HFF-Myc (cell line): ENCODE measurements at regions not wholly inside any gene's neighbourhood (a gene's known extent, or its start where the extent isn't known, plus 50 kb on each side); places are given as distances from the start of the nearest gene placed in this dataset.

Source experiments
- DNase-seq: peaks from one replicate; pipeline ENCODE4 v3.0.0-alpha.2; 2011; ENCODE audit warnings: low read depth; ENCODE audit errors: extremely low read depth
- H3K4me3 ChIP-seq: replicated peaks from 2 replicates; pipeline ENCODE4 v1.5.1; 2011; ENCODE audit warnings: low read depth, mild to moderate bottlenecking, control low read depth, low read length
- TF ChIP-seq, protein P1 (sequence below): IDR thresholded peaks from 2 replicates; pipeline ENCODE4 v1.5.1; 2012; ENCODE audit warnings: mild to moderate bottlenecking, low read depth, low read length, control low read depth; ENCODE audit errors: missing control alignments

DNA sequence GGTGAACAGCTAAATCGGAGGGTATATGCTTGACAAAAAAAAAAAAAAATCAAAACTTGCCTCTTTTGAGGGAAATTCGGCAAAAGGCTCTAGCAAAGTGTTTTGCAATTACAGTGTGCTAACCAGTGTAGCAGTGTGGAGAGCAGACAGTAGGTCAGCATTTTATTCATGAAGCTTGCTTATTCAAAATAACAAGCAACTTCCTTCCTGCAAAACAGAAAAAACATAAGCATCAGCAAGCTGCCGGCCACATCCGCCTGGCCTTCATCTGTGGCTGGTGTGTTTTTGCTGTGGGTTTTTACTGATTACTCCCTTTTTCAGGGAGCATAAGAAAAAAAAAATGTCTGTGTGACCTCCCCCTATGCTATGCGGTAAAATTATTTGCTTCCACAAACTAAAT lies 434.1 kb downstream of the OCA2 start:
- DNase-seq, result no peak
- no peak overlapping the region for H3K4me3 ChIP-seq
- TF ChIP-seq, protein P1, sequence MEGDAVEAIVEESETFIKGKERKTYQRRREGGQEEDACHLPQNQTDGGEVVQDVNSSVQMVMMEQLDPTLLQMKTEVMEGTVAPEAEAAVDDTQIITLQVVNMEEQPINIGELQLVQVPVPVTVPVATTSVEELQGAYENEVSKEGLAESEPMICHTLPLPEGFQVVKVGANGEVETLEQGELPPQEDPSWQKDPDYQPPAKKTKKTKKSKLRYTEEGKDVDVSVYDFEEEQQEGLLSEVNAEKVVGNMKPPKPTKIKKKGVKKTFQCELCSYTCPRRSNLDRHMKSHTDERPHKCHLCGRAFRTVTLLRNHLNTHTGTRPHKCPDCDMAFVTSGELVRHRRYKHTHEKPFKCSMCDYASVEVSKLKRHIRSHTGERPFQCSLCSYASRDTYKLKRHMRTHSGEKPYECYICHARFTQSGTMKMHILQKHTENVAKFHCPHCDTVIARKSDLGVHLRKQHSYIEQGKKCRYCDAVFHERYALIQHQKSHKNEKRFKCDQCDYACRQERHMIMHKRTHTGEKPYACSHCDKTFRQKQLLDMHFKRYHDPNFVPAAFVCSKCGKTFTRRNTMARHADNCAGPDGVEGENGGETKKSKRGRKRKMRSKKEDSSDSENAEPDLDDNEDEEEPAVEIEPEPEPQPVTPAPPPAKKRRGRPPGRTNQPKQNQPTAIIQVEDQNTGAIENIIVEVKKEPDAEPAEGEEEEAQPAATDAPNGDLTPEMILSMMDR, result no peak

DNA sequence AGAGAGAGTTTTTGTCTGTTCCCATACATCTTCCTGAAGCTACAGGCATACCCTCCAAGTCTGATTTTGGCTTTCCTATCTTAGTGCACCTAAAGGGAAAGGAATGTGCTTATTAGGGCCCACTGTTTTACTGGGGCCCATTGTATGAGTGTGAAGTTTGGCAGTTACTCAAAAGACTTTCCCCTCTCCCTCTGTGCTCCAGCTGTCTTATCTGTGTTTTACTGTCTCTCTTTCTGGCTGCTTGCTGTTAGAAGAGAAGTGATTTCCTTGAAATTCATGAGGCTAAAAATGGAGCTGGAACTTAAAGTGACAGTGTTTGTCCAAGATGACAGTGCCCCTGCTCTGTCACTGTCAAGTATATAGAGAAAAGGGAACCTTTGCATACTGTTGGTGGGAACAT lies 436.2 kb downstream of the OCA2 start:
- DNase-seq, result no peak
- no peak overlapping the region for H3K4me3 ChIP-seq
- TF ChIP-seq, protein P1, result no peak

DNA sequence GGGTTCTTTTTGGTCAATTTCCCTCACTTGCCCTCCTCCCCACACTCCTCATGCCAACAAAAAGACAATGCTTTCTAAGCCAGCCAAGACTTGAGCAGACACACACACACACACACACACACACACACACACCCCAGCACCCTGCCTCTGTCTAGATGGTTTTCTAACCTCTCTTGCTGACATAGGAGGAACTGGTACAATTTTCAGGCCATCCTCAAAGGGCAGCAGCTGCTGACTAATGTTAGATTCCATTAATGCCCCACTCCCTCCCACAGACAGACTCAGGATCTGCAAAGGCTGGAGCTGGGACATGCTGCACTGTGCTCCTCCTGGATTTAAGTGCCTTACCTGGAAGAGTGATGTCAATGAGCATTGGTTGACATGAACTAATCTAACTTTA lies 438.4 kb downstream of the OCA2 start:
- no peak for DNase-seq
- TF ChIP-seq, protein P1, result no peak
- no peak overlapping the region for H3K4me3 ChIP-seq

DNA sequence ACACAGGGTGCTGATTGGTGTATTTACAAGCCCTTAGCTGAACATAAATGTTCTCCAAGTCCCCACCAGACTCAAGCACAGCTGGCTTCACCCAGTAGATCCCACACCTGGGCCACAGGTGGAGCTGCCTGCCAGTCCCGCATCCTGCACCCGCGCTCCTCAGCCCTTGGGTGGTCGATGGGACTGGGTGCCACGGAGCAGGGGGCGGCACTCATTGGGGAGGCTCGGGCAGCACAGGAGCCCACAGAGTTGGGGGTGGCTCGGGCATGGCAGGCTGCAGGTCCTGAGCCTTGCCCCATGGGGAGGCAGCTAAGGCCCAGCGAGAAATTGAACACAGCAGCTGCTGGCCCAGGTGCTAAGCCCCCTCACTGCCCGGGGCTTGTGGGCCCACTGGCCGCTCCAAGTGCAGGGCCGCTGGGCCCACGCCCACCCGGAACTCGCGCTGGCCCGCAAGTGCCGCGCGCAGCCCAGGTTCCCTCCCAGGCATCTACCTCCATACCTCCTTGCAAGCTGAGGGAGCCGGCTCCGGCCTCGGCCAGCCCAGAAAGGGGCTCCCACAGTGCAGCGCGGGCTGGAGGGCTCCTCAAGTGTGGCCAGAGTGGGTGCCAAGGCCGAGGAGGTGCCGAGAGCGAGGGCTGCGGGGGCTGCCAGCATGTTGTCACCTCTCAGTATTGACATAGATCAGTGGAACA lies 442.7 kb downstream of the OCA2 start:
- TF ChIP-seq, protein P1, result no peak
- H3K4me3 ChIP-seq, result no peak overlapping the region
- no peak for DNase-seq

DNA sequence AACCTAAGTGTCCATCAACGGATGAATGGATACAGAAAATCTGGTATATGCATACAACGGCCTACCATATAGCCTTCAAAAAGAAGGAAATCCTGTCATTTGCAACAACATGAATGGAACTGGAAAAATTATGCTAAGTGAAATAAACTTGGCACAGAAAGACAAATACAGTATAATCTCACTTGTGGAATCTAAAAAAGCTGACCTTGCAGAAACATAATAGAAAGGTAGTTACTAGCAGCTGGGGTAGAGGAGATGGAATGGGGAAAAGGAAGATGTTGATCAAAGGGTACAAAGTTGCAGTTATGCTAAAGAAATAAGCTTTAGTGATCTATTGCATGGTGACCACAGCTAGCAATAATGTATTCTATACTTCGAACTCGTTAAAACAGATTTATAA lies 444.1 kb downstream of the OCA2 start:
- no peak overlapping the region for H3K4me3 ChIP-seq
- TF ChIP-seq, protein P1, result no peak
- DNase-seq, result no peak

DNA sequence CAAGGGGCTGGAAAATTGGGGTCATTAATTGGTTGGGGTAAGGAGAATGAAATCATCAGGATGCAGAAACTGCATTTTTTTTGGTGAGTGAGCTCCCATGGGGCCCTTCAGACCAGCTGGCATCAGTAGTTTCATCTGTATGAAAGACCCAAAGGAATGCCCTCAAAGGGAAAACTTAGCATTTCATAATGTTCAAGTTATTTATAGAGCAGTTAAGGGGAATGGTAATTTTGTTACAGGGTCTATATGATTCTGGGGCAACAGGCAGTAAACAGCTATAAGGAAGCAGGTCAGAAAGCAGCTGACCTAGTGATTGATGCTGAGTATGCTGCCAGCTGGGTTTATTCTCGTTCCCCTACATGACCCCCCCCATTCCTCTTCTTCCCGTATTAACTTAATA lies 448.9 kb downstream of the OCA2 start:
- DNase-seq, result no peak
- TF ChIP-seq, protein P1, result no peak
- H3K4me3 ChIP-seq, result no peak overlapping the region

DNA sequence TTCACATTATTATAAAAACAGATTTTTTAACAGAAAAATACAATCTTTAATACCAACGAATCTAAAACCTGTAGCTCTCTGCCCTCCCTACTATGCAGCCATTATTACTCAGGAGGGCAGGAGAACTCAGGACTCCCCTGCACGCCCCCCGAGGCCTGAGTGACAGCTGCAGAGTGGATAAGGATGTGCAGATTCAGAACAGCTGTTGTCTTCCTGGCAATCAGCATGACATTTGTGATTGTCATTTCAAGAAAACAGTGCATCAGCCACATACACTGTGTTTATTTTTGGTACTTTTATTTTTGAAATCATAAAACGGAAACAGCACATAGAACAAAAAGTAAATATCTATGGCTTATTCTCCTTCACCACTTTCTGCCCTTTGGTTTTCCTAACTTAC lies 450.8 kb downstream of the OCA2 start:
- H3K4me3 ChIP-seq, result no peak overlapping the region
- no peak for DNase-seq
- TF ChIP-seq, protein P1, result no peak
